Subcutaneous abdominal adipose tissue (tissue), 5 donors: ENCODE measurements at regions not wholly inside any gene's neighbourhood (a gene's known extent, or its start where the extent isn't known, plus 50 kb on each side); places are given as distances from the start of the nearest gene placed in this dataset.
"Not testable (repeated sequence)": the region's sequence is repeated elsewhere in the genome, so short reads cannot be mapped to it uniquely, and the experiment has no call there.

Source experiments
- H3K27ac ChIP-seq: one replicate; pipeline ENCODE4 v1.7.0; 2013; ENCODE audit warnings: low read depth, mild to moderate bottlenecking, inconsistent platforms, low read length, moderate library complexity
- H3K27me3 ChIP-seq, 5 donors: one replicate each; pipeline ENCODE4 v1.7.0; 2013; ENCODE audit warnings: low read length in 5 of 5, inconsistent platforms in 1 of 5; ENCODE audit not compliant: control insufficient read depth in 5 of 5, insufficient read depth in 4 of 5
- H3K36me3 ChIP-seq, 5 donors: one replicate each; pipeline ENCODE4 v1.7.0; 2013; ENCODE audit warnings: low read length in 5 of 5; ENCODE audit not compliant: control insufficient read depth in 5 of 5, insufficient read depth in 5 of 5
- H3K4me1 ChIP-seq, 5 donors: one replicate each; pipeline ENCODE4 v1.7.0; 2013; ENCODE audit warnings: low read length in 5 of 5, mild to moderate bottlenecking in 3 of 5, moderate library complexity in 1 of 5; ENCODE audit not compliant: control insufficient read depth in 5 of 5, insufficient read depth in 5 of 5
- H3K4me3 ChIP-seq, 5 donors: one replicate each; pipeline ENCODE4 v1.7.0; 2013; ENCODE audit warnings: low read length in 5 of 5, low read depth in 1 of 5
- H3K9ac ChIP-seq, 5 donors: one replicate each; pipeline ENCODE4 v1.7.0; 2013; ENCODE audit warnings: low read length in 5 of 5, mild to moderate bottlenecking in 4 of 5, moderate library complexity in 3 of 5
- H3K9me3 ChIP-seq, 5 donors: one replicate each; pipeline ENCODE4 v1.7.0; 2013; ENCODE audit warnings: low read length in 5 of 5; ENCODE audit not compliant: control insufficient read depth in 5 of 5
- donor health status: healthy.
- donor health status: healthy.
- donor health status: healthy.
- donor health status: healthy.
- donor health status: healthy.

DNA sequence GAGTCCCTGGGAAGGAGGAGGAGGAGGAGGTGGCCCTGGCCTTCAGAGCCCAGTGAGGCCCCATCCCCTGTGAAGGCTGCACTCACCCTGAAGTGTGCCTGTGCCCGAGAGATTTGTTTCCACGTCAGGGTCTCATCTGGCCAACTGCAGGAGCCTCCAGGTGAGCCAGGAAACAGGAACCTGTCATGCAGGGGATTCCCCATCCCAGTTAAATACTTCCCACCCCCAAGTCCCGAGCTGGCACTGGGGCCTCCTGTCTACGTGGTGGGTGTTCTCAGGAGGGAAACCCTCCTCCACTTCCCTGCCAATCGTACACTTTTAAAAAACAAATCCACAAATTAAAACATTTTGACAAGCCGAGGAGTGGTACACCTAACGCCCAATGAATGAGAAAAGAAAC lies 50.9 kb upstream of the SFSWAP start:
- not testable (repeated sequence) for H3K9ac ChIP-seq, H3K27ac ChIP-seq

DNA sequence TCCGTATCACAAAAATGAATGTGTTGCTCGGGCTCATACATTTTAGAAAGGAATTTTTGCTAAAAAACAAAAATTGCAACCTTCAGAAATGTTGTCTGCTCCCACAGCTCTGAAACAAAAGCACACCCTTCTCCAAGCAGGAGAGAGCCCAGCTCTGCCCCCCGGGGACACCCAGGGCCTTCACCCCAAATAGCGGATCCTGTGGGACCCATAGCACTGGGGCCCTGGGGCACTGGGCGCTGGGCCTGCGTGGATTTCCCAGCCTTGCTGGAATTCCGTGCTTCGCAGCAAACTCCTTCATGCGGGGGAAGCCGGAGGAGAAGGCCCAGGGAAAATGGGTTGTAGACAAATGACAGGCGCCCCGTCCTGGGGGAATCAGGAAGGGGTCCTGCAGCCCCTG lies 50.5 kb upstream of the SFSWAP start:
- not testable (repeated sequence) for H3K4me1 ChIP-seq, H3K4me3 ChIP-seq
- H3K27me3 ChIP-seq, result peaks cover 0 to 11% (median 0%) of the 10 kb centered on the region in 5 donors

More for the DNA sequence above, 50.9 kb upstream of the SFSWAP start:
- not testable (repeated sequence) for H3K36me3 ChIP-seq, H3K9me3 ChIP-seq, H3K4me1 ChIP-seq, H3K4me3 ChIP-seq
- peaks cover 0 to 11% (median 0%) of the 10 kb centered on the region in 5 donors for H3K27me3 ChIP-seq

More for the DNA sequence above, 50.5 kb upstream of the SFSWAP start:
- not testable (repeated sequence) for H3K9me3 ChIP-seq, H3K27ac ChIP-seq, H3K36me3 ChIP-seq, H3K9ac ChIP-seq
